ENCODE measurements at regions not wholly inside any gene's neighbourhood (a gene's known extent, or its start where the extent isn't known, plus 50 kb on each side); places are given as distances from the start of the nearest gene placed in this dataset.

GRCh38 chr10:55897490-55897921 is 463.6 kb downstream of the ZWINT start:
- no peak for TF ChIP-seq POLR2A (IDR thresholded peaks at IDR 0.05; ENCODE audit: low read depth, low read length)
- DNase-seq (ENCODE audit: insufficient read length, low spot score) (no peak), FAIRE-seq (no peak)

DNA sequence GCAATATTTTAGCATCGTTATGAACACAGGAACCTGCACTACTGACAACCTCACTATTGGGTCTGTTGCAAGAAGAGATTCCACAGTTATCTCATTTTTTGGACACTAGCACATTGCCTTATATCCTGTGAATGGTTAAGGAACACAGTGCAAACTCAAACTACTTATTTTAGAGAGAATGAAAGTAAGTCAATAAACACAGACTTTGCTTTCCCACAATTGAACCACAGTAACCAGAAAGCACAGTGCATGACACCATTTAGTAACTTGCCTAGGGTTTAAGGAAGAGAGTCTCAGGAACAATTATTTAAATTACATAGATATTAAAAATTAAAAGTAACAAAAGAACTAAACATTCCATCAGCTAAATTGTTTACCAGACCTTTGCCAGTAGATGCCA is 468.8 kb downstream of the ZWINT start:
- DNase-seq (ENCODE audit: insufficient read length, low spot score) (no peak), FAIRE-seq (no peak)
- TF ChIP-seq POLR2A (IDR thresholded peaks at IDR 0.05; ENCODE audit: low read depth, low read length): no peak

- TF ChIP-seq POLR2A (IDR thresholded peaks at IDR 0.05; ENCODE audit: low read depth, low read length): no peak
- DNase-seq (ENCODE audit: insufficient read length, low spot score) (no peak), FAIRE-seq (no peak)
These were observed 479.5 kb downstream of the ZWINT start for GRCh38 chr10:55881588-55881987.

GRCh38 chr10:55873485-55873884 is 487.6 kb downstream of the ZWINT start:
- no peak for DNase-seq (ENCODE audit: insufficient read length, low spot score)
- TF ChIP-seq POLR2A (IDR thresholded peaks at IDR 0.05; ENCODE audit: low read depth, low read length): no peak
- no peak for FAIRE-seq

DNA sequence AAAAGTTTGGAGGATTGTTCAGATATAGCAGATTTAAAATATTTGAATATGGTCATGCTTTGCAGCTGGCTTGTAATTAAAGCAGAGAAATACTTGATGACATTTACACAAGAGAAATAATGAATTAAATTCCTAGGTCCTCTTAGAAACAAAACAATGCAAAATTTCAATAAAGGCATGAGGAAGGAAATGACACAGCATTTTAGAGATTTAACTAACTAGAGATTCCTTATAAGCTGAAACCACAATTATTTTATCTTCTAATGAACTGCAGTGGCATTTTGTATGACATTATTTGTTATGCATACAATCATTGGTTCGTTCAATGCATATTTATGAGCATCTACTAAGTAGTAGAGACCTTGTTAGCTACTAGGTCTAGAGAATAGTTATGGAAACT is 490.9 kb downstream of the ZWINT start:
- no peak for FAIRE-seq
- no peak for DNase-seq (ENCODE audit: insufficient read length, low spot score)
- TF ChIP-seq POLR2A (IDR thresholded peaks at IDR 0.05; ENCODE audit: low read depth, low read length): no peak

GRCh38 chr10:55867848-55868247 is 493.2 kb downstream of the ZWINT start:
- FAIRE-seq: peak; percentile 20

GRCh38 chr10:55858730-55859129 is 502.3 kb downstream of the ZWINT start:
- DNase-seq (ENCODE audit: insufficient read length, low spot score) (no peak), FAIRE-seq (no peak)
- TF ChIP-seq POLR2A (IDR thresholded peaks at IDR 0.05; ENCODE audit: low read depth, low read length): no peak

More at GRCh38 chr10:55867848-55868247, 493.2 kb downstream of the ZWINT start:
- no peak for DNase-seq (ENCODE audit: insufficient read length, low spot score)
- no peak for TF ChIP-seq POLR2A (IDR thresholded peaks at IDR 0.05; ENCODE audit: low read depth, low read length)

GRCh38 chr10:55852900-55853299 is 508.2 kb downstream of the ZWINT start:
- no peak for TF ChIP-seq POLR2A (IDR thresholded peaks at IDR 0.05; ENCODE audit: low read depth, low read length)
- DNase-seq (ENCODE audit: insufficient read length, low spot score): no peak

GRCh38 chr10:55837273-55837672 is 523.8 kb downstream of the ZWINT start:
- TF ChIP-seq POLR2A (IDR thresholded peaks at IDR 0.05; ENCODE audit: low read depth, low read length): no peak
- DNase-seq (ENCODE audit: insufficient read length, low spot score): no peak
- no peak for FAIRE-seq

More at GRCh38 chr10:55852900-55853299, 508.2 kb downstream of the ZWINT start:
- FAIRE-seq: no peak

DNA sequence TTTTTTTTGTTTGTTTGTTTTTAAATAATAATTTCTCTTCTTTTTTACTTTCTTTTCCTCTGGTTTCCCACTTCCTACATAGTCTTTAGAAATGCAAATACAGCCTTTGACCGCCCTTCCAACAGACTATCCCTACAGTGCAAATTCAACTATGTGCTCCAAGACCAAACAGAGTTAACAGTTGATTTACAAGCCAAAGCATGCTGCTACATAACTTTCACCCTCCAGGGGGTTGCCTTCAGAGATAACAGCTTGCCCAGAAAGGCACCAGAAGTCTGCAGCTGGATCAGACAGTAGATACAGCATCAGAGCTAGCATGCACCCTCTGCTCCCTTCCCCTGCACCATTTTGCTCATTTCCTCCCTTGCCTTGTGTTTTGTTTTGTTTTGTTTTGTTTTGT is 539.0 kb downstream of the ZWINT start:
- no peak for TF ChIP-seq POLR2A (IDR thresholded peaks at IDR 0.05; ENCODE audit: low read depth, low read length)
- no peak for FAIRE-seq
- no peak for DNase-seq (ENCODE audit: insufficient read length, low spot score)

- FAIRE-seq (peak; percentile 57), DNase-seq (ENCODE audit: insufficient read length, low spot score) (no peak)
- no peak for TF ChIP-seq POLR2A (IDR thresholded peaks at IDR 0.05; ENCODE audit: low read depth, low read length)
These were observed 540.6 kb downstream of the ZWINT start for GRCh38 chr10:55820478-55820877.

GRCh38 chr10:55820071-55820470 is 541.0 kb downstream of the ZWINT start:
- TF ChIP-seq POLR2A (IDR thresholded peaks at IDR 0.05; ENCODE audit: low read depth, low read length): no peak
- no peak for FAIRE-seq
- no peak for DNase-seq (ENCODE audit: insufficient read length, low spot score)

DNA sequence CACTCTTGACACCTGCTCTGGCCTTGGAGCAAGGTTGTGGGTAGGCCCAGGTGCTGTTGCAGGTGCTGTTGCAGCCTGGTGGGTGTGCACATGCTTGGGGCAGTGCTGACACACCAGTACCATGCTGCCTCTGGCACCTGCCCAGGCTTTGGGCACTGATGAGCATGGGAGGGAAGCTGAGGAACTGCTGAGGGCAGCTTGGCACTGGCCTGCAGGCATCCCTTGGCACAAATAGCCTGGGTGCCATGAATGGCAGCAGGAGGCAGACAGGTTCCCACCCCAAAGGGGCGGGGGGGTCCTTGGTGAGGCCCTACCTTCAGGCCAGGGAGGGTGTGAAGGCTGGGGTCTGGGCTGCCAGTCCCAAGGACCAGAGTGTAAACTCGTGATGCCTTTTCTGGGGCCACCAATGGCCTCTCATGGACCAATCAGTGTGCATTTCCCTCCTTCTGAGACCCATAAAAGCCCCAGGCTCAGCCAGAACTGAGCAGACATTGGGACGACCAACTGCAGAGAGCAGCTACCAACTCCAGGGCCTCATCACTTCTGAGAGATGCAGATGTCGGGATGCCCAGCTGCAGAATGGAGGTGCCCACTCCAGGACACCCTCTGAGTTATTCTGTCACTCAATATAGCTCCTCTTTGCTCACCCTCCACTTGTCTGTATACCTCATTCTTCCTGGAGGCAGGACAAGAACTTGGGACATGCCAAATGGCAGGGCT is 547.4 kb downstream of the ZWINT start:
- TF ChIP-seq POLR2A (IDR thresholded peaks at IDR 0.05; ENCODE audit: low read depth, low read length): no peak
- FAIRE-seq (no peak), DNase-seq (ENCODE audit: insufficient read length, low spot score) (no peak)

DNA sequence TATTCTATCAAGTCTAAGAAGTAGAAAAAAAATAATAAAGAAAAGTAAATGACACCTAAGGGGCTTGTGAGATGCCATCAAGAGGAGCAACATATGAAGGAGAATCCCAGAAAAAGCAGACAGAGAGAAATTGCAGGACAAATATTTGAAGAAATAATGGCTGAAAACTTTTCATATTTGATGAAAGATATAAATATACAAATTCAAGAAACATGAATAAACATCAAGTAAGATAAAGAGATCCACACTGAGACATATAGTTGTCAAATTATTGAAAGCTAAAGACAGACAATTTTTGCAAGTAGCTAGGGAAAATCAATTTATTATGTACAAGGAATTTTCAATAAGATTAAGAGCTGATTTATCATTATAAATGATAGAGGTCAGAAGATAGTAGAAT is 558.0 kb downstream of the ZWINT start:
- FAIRE-seq: no peak
- DNase-seq (ENCODE audit: insufficient read length, low spot score): no peak
- no peak for TF ChIP-seq POLR2A (IDR thresholded peaks at IDR 0.05; ENCODE audit: low read depth, low read length)

GRCh38 chr10:55801353-55801661 is 559.8 kb downstream of the ZWINT start:
- FAIRE-seq (no peak), DNase-seq (ENCODE audit: insufficient read length, low spot score) (no peak)
- TF ChIP-seq POLR2A (IDR thresholded peaks at IDR 0.05; ENCODE audit: low read depth, low read length): no peak

Measured in H54 (cell line).